PC-9 (cell line): ENCODE measurements at regions not wholly inside any gene's neighbourhood (a gene's known extent, or its start where the extent isn't known, plus 50 kb on each side); places are given as distances from the start of the nearest gene placed in this dataset.

Source experiments
- EZH2 ChIP-seq: fragments of 200-600 bp; sonication (generic); IDR thresholded peaks from 2 replicates; pipeline ENCODE4 v1.8.0; 2017; ENCODE audit warnings: antibody characterized with exemption, low read depth
- TF ChIP-seq, protein P1 (sequence below): fragments of 200-600 bp; sonication (generic); conservative IDR thresholded peaks from 2 replicates; pipeline ENCODE4 v1.6.1; 2017; ENCODE audit warnings: mixed run types, antibody characterized with exemption, mild to moderate bottlenecking, moderate library complexity

DNA sequence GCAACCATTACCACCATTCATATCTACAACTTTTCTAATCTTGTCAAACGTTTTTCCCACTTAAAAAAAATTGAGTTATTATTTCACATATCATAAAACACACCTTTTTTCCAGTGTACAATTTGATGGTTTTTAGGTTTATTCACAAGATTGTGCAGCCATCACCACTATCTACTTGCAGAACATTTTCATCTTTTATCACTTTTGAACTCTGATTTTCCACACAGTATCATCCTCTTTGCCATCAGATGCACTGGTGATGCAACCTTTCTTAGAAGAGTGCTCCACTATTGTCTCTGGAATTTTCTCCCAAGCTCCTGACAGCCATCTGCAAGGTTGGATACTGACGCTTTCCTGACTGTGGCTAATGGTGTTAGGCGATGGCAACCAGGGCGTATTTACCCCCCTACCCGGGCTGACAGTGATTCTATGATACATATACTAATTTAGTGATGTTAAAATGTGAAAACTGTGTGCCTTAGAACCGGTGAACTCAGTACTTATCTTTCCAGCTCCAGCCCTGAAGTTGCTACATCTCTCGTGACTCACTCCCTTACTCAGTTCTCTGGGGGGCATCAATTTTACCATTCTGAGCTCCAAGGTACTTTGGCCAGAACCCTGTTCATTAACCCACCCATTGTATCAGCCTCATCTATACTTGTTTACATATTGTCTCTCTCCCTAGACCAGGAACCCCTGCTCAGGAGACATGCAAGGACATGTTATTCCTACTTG, 105.4 kb upstream of the SPRED2 start:
- TF ChIP-seq, protein P1, sequence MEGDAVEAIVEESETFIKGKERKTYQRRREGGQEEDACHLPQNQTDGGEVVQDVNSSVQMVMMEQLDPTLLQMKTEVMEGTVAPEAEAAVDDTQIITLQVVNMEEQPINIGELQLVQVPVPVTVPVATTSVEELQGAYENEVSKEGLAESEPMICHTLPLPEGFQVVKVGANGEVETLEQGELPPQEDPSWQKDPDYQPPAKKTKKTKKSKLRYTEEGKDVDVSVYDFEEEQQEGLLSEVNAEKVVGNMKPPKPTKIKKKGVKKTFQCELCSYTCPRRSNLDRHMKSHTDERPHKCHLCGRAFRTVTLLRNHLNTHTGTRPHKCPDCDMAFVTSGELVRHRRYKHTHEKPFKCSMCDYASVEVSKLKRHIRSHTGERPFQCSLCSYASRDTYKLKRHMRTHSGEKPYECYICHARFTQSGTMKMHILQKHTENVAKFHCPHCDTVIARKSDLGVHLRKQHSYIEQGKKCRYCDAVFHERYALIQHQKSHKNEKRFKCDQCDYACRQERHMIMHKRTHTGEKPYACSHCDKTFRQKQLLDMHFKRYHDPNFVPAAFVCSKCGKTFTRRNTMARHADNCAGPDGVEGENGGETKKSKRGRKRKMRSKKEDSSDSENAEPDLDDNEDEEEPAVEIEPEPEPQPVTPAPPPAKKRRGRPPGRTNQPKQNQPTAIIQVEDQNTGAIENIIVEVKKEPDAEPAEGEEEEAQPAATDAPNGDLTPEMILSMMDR: no peak
- TF ChIP-seq EZH2: no peak
